Ovary (tissue), 7 donors: ENCODE measurements at regions not wholly inside any gene's neighbourhood (a gene's known extent, or its start where the extent isn't known, plus 50 kb on each side); places are given as distances from the start of the nearest gene placed in this dataset.

ENCODE experiments used
- DNase-seq, 5 donors: peaks; one replicate each; pipeline ENCODE4 v3.0.0-alpha.2; 2019 to 2020
- H3K27ac ChIP-seq, 2 donors: fragments of 200-600 bp; one replicate each; pipeline versions ENCODE4 v1.5.1 to v1.8.0; 2019 to 2022
- H3K27me3 ChIP-seq: fragments of 200-600 bp; one replicate; pipeline ENCODE4 v1.8.0; 2022
- H3K36me3 ChIP-seq: fragments of 200-600 bp; sonication (generic); one replicate; pipeline ENCODE4 v1.5.1; 2019
- H3K4me1 ChIP-seq: one replicate; pipeline ENCODE4 v1.8.1; 2013; ENCODE audit warnings: mild to moderate bottlenecking, moderate library complexity; ENCODE audit not compliant: insufficient read depth
- H3K4me3 ChIP-seq: fragments of 200-600 bp; sonication (generic); one replicate; pipeline ENCODE4 v1.5.1; 2017
- H3K9me3 ChIP-seq, 2 donors: fragments of 200-600 bp in 1 of 2; sonication (generic) in 1 of 2; one replicate each; pipeline versions ENCODE4 v1.5.1 to v1.8.1; 2013 to 2019; ENCODE audit warnings: mild to moderate bottlenecking in 1 of 2, moderate library complexity in 1 of 2
- CTCF ChIP-seq, 3 donors: fragments of 450-650 bp in 2 of 3; fragments of 200-600 bp in 1 of 3; IDR thresholded peaks; one replicate each; pipeline versions ENCODE4 v1.5.1 to v1.8.0; 2016 to 2022; ENCODE audit warnings: antibody characterized with exemption in 3 of 3, mild to moderate bottlenecking in 1 of 3
- EP300 ChIP-seq: sonication (generic); formaldehyde crosslinking; IDR thresholded peaks from one replicate; pipeline ENCODE4 v1.6.1; 2017; ENCODE audit warnings: antibody characterized with exemption
- POLR2A ChIP-seq: fragments of 450-650 bp; IDR thresholded peaks from one replicate; pipeline ENCODE4 v1.6.1; 2017; ENCODE audit warnings: antibody characterized with exemption, mild to moderate bottlenecking, moderate library complexity
- WGBS, 3 donors: extraction: QIAGEN DNeasy Blood & Tissue Kit in 1 of 3; methylation state at CpG; one replicate each; pipeline versions ENCODE4 v1.1.5 to v1.1.7; 2013 to 2017; 5-methylcytosine and 5-hydroxymethylcytosine counted together
- intact Hi-C, 4 donors: fragments of 100-400 bp; cut with DNase I; formaldehyde crosslinking; loops; one replicate each; pipeline versions ENCODE4 v1.11.0 to v1.15.1; 2022 to 2023
- donor health status: DM: no; HTN: no; CAD: no; lungs with moderate emphysema.
- donor health status: DM: no; HTN: no; CAD: no.
- donor health status: Bipolar disorder and iron deficiency.
- donor health status: DM: no; HTN: no; CAD: no.
- donor health status: DM: yes; HTN: yes; CAD: no.

GRCh38 chr2:12089496-12089895 is 343.1 kb downstream of the LPIN1 start:
- intact Hi-C loops, result no loop called here
- no peaks in the 10 kb centered on the region for H3K4me1 ChIP-seq
- no peaks in the 10 kb centered on the region for H3K9me3 ChIP-seq
- no peak overlapping the region for H3K4me3 ChIP-seq
- H3K36me3 ChIP-seq, result no peaks in the 10 kb centered on the region
- 84% methylated on average over 7 of the region's 7 CpGs for WGBS, 3 donors
- no peak for TF ChIP-seq CTCF (IDR thresholded peaks at IDR 0.05)
- TF ChIP-seq POLR2A, result no peak
- TF ChIP-seq EP300, result no peak
- H3K27ac ChIP-seq, result no peak overlapping the region
- no peaks in the 10 kb centered on the region for H3K27me3 ChIP-seq
- DNase-seq, result no peak

GRCh38 chr2:12090072-12090471 is 343.6 kb downstream of the LPIN1 start:
- no peak for TF ChIP-seq POLR2A
- no peak for TF ChIP-seq EP300
- TF ChIP-seq CTCF (IDR thresholded peaks at IDR 0.05), result no peak
- DNase-seq, result no peak
- Histone ChIP-seq H3K27ac (no peak overlapping the region), H3K27me3 (no peaks in the 10 kb centered on the region), H3K9me3 (no peaks in the 10 kb centered on the region), H3K4me3 (no peak overlapping the region), H3K4me1 (no peaks in the 10 kb centered on the region), H3K36me3 (no peaks in the 10 kb centered on the region)
- intact Hi-C loops, result no loop called here
- 94 to 96% (median 96%) methylated on average over 3 of the region's 3 CpGs for WGBS, 3 donors

- DNase-seq, result no peak
- intact Hi-C loops, result no loop called here
- no peak overlapping the region for H3K4me3 ChIP-seq
- H3K4me1 ChIP-seq, result no peaks in the 10 kb centered on the region
- no peaks in the 10 kb centered on the region for H3K27me3 ChIP-seq
- H3K9me3 ChIP-seq, result no peaks in the 10 kb centered on the region
- no peak for TF ChIP-seq EP300
- TF ChIP-seq POLR2A, result no peak
- no peak for TF ChIP-seq CTCF (IDR thresholded peaks at IDR 0.05)
- no peaks in the 10 kb centered on the region for H3K36me3 ChIP-seq
- WGBS, 3 donors, result 70 to 81% (median 70%) methylated on average over 3 of the region's 3 CpGs
- no peak overlapping the region for H3K27ac ChIP-seq
These were observed 344.2 kb downstream of the LPIN1 start for GRCh38 chr2:12090590-12090989.

GRCh38 chr2:12091201-12091806 is 344.9 kb downstream of the LPIN1 start:
- H3K27ac ChIP-seq, result no peak overlapping the region
- intact Hi-C loops, result no loop called here
- no peaks in the 10 kb centered on the region for H3K4me1 ChIP-seq
- H3K36me3 ChIP-seq, result no peaks in the 10 kb centered on the region
- no peaks in the 10 kb centered on the region for H3K9me3 ChIP-seq
- H3K4me3 ChIP-seq, result no peak overlapping the region
- TF ChIP-seq POLR2A (no peak), EP300 (no peak), CTCF (IDR thresholded peaks at IDR 0.05) (no peak)
- 70 to 80% (median 71%) methylated on average over 4 of the region's 4 CpGs for WGBS, 3 donors
- no peak for DNase-seq
- no peaks in the 10 kb centered on the region for H3K27me3 ChIP-seq
